Choroid plexus epithelial cell (primary cell): ENCODE measurements at regions not wholly inside any gene's neighbourhood (a gene's known extent, or its start where the extent isn't known, plus 50 kb on each side); places are given as distances from the start of the nearest gene placed in this dataset.
A peak's percentile ranks its signal among the peaks of the same experiment; 100 is the strongest.

Experiments used
- DNase-seq: peaks from one replicate; pipeline ENCODE4 v3.0.0-alpha.2; 2010; ENCODE audit warnings: low read depth
- H3K4me3 ChIP-seq: 2 replicates; pipeline ENCODE4 v1.5.1; 2011; ENCODE audit warnings: low read depth, mild to moderate bottlenecking, control low read depth, low read length, moderate library complexity
- CTCF ChIP-seq: conservative IDR thresholded peaks from 2 replicates; pipeline ENCODE4 v1.5.1; 2011; ENCODE audit warnings: low read depth, mild to moderate bottlenecking, control low read depth, inconsistent platforms, low read length, moderate library complexity

GRCh38 chr4:187333151-187333550 lies 609.5 kb upstream of the FAT1 start:
- no peak overlapping the region for H3K4me3 ChIP-seq
- no peak for TF ChIP-seq CTCF
- DNase-seq, result peak; percentile 2

GRCh38 chr4:187335339-187335738 lies 611.7 kb upstream of the FAT1 start:
- DNase-seq, result no peak
- TF ChIP-seq CTCF, result no peak
- no peak overlapping the region for H3K4me3 ChIP-seq

GRCh38 chr4:187354740-187355139 lies 631.1 kb upstream of the FAT1 start:
- no peak for TF ChIP-seq CTCF

GRCh38 chr4:187357045-187357643 lies 633.5 kb upstream of the FAT1 start:
- no peak for TF ChIP-seq CTCF
- H3K4me3 ChIP-seq, result no peak overlapping the region
- DNase-seq, result no peak

More at GRCh38 chr4:187354740-187355139, 631.1 kb upstream of the FAT1 start:
- no peak overlapping the region for H3K4me3 ChIP-seq
- no peak for DNase-seq

- no peak overlapping the region for H3K4me3 ChIP-seq
- no peak for TF ChIP-seq CTCF
- no peak for DNase-seq
Observed at GRCh38 chr4:187357821-187358220, 634.2 kb upstream of the FAT1 start.

GRCh38 chr4:187362937-187363857 lies 632.4 kb upstream of the ZFP42 start:
- TF ChIP-seq CTCF, result no peak
- H3K4me3 ChIP-seq, result no peak overlapping the region
- DNase-seq, result no peak
